NCI-H526 (cell line): ENCODE measurements at regions not wholly inside any gene's neighbourhood (a gene's known extent, or its start where the extent isn't known, plus 50 kb on each side); places are given as distances from the start of the nearest gene placed in this dataset.
A peak's percentile ranks its signal among the peaks of the same experiment; 100 is the strongest.

Experiments used
- DNase-seq, 2 experiments: peaks; one replicate each; lab custom pipeline; 2025; lab: John Stamatoyannopoulos, UW

DNA sequence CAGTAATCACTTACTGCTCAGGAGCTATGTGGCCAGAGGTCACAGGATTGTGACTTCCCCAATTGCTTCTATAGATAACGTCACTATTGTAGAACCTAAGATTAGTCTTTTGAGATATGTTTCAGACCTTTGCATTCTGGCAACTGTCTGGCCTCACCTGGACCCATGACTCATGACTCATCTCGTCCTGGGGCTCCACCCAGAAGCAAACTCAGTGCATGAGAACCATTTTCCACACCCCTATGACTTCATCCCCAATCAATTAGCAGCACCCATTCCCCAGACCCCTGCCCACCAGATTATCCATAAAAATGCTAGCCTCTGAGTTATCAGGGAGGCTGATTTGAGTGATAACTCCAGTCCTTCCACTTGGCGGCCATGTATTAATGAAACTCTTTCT lies 186.9 kb downstream of the EMP1 start:
- no peak for DNase-seq

DNA sequence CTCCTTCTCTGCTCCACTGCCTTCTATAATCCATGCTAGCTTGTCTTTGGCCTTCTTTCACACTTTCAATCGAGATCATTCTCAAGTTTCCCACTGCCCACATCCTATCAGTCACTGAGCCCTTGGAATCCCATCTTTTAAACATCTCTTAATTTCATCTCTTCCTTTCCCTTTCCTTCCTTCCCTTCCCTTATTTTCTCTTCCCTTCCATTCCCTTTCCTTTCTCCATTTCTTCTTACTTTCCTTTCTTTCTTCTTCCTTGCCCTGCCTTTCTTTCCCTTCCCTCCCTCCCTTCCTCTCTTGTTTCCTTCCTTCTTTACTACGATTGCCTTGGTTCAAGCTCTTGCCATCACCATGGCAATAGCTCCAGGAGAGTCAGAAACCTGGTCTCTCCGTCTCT lies 183.8 kb downstream of the EMP1 start:
- DNase-seq = no peak

DNA sequence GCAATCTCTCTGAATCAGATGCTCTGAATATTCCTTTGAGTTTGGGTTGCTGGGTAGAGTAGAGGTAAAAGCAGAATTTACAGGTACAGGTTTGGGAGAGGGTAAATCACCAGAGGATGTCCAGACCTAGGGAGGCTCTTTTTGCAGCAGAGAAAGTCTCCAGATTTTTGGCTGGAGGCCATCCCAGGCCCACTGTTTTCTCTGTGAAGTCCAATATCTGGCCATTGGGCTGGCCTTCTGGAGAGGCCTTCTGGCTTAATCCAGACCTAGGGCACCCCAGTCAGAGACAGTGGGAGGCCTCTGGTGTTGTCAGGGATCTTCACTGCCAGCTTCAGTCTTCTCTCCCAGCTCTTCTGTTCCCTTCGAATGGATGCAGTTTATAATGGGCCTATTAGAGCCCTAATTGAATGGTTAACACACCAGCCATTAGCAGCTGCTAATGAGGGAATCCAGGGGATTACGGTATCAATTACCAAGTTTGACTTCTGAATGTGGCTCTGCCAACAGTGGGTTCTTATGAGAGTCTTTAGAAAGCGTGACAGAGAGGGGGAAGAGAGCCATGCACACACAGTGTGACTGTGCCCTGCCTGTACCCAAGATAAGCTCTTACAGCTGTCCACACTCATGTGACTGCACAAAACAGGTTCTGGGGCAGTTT lies 183.1 kb downstream of the EMP1 start:
- DNase-seq = no peak

DNA sequence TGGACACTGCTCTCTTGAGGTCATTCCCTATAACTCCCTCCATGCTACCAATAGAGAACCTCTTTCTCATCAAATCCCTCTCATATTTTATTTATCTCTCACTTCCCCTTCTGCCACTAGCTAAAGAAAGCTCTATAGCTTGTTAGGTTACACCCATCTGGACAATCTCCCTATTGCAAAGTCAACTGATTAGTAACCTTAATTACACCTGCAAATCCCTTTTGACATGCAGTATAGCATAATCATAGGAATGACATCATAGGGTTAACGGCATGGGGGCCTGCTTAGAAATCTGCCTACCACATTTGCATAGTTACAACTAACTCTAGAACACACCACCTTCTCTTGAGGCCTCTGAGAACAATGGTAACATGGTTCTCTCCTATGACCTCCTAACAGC lies 181.2 kb downstream of the EMP1 start:
- no peak for DNase-seq

DNA sequence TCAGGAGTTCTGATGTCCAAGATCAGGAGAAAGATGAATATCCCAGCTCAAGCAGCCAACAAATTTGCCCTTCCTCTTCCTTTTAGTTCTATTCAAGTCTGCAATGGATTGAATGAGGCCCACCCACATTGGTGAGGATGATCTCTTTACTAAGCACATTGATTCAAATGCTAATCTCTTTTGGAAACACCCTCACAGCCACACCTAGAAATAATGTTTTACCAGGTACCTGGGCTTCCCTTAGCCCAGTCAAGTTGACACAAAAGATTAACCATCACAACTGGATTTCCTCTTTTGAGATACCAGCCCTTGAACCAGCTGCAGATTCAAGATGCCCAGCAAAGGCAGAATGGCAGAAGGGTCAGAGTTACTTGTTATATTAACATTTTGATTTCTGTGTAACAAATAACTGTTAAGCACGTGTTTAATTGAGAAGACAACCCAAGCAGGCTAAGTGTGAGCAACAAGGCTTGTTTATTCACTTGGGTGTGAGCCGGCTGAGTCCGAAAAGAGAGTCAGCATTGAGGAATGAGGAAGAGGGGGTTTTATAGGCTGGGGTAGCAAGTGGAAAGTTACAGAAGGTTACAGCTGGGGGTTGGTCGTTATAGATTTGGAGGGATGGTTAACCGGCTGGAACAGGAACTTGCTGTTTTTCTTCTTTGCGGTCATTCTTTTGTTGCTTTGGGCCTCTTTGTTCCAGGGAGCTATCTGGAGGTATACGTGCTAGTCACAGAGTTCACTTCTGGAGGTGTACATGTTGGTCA lies 180.3 kb downstream of the EMP1 start:
- no peak for DNase-seq

DNA sequence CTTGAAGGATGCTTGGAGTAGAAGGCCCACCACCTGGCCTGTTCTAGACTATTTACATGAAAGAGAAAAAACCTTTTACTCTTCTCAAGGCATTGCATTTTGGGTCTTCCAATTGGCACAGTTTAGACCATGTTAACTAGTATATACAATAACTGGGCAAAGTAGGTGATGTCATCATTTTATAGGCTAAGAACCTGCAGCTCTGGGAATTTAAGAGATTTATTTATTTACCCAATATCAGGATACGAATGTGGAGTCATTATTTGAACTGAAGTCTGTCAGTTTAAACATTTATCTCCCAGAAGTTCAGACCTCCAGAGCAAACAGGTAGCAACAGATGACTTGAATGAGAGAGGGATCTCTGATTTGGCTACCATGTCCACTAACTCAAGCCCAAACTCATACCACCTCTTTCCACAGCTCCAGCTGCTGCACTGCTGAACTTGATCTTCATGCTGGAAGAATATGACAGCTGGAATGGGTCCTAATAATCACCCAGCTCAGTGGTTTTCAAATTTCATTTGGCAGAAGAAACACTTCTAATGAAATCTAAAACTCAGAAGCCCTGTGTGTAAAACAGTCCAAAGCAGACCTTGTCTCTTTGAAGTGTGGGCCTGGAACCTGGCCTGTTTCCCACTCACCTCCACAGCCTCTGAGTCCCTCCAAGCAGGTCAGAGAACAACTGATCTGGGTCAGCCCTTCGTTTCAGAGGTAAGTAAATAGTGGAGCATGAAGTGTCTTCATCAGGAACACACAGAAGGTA lies 179.2 kb downstream of the EMP1 start:
- DNase-seq = no peak

DNA sequence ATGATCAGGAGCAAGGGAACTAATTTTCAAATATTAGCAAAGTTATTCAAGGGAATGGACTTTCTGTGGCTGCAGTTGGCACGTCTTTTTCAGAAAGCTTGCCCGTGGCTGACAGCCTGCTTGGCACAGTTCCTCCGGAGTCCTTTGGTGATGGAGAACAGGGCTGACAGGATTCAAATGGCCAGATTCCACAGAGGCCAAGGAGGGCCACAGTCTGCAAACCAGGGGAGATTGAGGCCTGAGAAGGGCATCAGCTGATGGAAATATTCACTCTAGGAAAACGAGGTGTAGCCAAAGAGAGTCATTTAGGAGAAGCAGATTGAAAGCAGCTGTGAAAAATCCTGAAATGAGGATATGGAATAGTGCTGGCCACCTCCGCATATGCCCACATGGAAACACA lies 178.3 kb downstream of the EMP1 start:
- DNase-seq = no peak

DNA sequence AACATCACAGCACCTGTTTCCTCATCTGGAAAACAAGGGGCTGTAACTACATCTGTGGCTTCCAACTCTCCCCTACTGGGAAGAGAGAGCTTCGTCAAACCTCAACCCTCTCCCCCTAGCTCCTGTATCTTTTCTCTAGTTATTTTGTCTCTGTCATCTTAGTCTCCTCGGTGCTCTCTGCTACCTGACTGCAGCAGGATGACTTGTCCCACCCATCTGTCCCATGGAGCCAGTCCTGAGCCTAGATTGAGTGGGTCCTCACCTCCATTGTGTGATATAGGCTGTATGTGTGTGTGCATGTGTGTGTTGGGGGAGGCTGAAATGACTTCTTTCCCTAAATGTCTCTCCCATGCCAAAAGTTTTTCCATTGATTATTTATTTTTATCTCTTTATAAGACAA lies 177.3 kb downstream of the EMP1 start:
- DNase-seq = no peak

DNA sequence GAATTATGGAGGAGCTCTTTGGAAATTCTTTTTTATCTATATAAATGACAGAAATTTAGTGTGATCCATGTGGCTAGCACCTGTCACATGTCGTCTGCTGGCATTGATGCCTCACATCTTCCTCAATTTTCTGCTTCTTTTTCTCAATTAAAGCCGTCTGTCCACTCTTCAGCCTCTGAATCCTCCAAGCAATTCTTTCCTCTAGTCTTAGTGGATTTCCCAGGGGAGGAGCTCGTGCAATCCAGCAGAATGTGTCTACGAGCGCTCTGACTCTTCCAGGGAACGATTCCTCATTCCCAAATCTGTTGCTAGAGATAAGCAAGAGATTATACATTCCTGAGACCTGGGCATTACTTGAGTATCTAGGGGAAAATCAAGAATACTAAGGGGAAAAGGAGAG lies 176.6 kb downstream of the EMP1 start:
- DNase-seq = no peak

DNA sequence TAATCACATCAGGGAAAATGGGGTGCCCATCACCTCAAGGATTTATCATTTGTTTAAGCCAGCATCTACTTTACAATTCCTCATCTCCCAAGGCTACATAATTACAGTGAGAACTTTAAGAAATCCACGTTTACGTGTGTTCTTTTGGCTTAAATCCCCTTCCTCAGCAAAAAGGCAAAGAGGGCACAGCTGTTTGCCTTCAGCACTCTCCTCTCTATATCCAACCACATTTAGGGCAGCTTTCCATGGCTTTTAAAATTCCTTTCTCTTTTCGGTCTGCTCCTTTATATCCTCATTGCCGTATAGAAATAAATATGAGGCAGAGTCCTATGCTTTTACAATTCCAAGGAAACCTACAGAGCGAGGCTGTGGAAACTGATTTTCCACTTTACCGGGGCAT lies 175.9 kb downstream of the EMP1 start:
- no peak for DNase-seq

DNA sequence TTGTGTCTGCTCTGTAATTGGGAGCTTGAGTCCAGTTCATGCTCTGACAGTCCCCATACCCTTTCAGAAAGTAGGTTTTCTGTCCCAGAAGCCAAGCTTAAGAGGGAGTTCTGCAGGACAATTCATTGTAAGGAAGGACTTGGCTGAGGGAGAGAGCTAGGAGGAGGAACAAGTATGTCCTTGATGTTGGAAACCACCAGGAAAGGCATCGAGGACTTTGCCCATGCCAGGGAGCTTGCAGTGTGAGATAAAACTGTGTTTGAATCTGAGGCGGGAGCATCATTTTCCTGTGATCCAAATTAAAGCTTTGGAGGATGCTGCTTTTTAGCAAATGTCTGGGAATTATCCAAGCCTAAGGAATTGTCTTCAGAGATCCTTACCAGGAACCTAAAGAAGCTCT lies 175.3 kb downstream of the EMP1 start:
- DNase-seq = no peak

DNA sequence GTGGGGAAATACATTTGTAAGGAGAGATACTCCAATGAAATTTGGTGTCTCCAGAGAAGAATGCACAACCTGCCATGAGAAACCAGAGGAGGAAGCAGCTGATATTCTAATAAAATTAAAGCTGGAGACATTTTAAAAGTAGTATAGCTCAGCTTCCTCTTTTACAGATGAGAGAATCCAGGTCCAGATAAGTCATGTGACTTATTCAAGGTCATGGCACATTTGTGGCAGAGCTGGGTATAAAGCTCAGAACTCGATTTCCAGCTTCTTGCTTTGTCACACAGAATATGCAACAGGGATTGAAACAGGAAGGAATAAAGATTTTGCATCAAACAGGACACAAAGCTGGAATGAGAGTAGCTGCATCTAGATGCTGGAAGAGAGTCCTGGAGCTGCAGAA lies 174.8 kb downstream of the EMP1 start:
- DNase-seq = no peak

DNA sequence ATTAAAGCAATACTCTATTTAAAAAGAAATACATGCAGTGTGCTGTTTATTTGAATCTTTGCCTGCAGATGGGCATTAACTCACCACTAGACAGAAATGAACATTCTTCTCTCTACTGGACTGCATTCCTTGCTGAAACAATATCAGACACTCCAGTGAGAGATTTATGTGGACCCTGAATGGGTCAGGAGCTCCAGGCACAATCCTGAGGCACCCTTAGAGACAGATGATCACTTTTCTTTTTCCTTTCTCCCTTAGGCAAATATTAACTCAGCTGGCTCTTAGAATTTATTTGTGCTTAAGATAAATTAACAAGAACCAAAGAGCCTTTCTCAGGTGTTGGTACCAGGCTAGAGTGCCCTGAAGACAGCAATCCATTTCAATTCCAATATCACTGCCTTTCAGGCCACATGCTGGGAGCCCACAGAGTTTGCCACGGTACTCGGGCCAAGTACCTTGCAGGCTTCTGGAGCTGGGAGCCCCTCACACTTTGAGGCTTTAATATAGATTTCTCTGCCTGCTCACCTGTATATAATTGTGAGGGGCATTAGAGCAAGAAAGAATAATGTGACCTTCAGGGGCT lies 173.0 kb downstream of the EMP1 start:
- no peak for DNase-seq

DNA sequence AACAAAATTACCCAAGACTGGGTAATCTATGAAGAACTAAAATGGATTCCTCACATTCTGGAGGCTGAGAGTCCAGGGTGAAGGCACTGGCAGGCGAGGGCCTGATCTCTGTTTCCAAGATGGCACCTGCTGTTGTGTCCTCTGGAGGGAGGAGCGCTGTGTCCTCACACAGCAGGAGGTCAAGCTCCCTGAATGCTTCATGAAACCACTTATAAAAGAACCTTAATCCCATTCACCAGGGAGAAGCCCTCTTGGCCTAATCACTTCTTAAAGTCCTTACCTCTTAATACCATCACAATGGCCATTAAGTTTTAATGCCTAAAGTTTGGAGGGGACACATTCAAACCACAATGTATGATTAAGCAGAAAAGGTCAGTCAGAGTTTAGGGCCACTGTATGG lies 172.4 kb downstream of the EMP1 start:
- DNase-seq = no peak

DNA sequence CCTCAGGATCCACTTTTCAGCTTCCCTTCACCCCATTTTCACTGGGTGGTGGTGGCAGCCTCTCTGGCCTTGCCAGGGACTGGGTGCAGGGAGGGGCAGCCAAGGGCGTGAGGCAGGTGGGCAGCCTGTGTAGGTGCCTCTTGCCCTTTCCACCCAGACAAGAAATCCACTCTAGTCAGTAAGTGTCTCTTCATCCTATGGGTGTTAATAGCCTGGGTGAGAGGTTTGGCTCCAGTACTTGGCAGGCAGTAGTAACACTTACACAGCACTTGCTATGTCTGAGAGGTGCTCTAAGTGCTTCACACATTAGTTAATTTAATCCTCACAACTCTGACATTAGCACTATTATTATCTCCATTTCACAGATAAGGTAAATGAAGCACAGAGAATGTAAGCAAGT lies 171.9 kb downstream of the EMP1 start:
- no peak for DNase-seq

DNA sequence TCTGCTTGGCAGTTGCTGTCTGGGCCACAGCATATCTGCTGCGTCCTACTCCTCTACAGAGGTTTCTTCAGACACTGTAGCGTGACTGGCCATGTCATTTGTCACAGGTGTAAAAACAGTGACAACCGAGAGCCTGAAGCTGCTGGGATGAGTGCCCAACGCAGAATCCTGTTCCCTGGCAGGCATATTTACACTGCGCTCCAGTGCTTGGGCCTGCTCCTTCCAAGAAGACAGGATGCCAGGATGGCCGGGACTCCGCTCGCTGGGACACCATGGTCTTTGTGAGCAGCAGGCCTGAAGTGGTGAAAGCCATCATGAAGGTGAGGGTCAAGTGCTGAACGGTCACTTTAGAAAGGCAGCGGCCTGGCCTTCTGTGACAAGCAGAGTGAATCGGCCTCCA lies 171.4 kb downstream of the EMP1 start:
- no peak for DNase-seq

DNA sequence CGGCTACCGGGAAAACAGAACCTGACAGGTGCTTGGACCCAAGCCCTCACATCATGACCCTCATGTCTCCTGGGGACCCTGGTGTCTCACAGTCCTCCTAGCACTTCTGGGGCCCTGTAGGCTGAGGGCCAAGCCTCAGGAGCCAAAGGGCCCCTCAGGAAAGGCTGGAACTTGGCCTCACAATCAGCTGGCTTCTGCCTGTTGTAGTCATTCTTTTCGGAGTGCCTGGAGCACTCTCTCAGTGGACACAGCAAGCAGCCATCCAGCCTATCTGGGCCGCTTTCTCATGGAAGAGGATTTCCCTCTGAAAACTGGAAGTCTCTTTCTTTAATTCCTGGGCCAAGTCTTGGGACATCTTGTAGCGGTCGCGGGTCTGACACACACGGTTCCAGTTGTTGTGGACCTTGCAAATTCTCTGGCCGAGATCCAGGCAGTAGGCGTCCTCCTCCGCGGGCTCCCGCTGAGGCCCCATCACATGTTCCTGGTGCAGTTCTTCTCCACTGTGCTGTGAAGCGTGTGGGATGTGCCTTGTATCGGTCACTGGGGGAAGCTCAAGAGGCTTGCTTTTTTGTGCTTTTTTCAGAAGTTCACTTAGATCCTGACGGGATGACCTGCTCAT lies 169.3 kb downstream of the EMP1 start:
- DNase-seq = no peak

DNA sequence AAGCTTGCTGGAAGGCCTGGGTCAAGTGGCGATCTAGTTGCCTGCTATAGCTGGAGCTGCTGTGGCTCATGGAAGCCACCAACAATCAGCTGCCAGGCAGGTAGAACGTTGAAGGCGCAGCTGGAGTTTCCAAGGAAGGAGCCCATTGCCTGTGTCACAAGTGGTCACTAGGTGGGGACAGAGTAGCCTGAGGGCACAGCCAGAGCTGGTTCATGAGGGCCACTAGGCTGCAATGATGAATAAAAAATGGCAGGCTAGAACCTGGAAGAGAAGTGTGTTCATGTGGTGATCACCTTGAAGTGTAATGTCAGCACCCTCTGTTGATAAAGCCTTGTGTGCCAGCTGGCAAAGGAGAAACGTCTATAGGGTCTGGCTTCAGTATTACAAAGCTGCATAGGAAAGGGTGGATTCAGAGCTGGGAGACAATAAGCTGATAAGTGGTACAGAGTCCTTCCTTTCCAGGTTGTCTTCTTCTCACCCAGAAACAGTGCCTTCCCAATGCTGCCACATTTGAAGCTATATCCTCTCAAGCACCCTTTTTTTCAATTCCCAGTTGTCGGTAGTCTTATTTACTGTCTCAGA lies 165.8 kb downstream of the EMP1 start:
- DNase-seq = peak; percentile 50 to 79

DNA sequence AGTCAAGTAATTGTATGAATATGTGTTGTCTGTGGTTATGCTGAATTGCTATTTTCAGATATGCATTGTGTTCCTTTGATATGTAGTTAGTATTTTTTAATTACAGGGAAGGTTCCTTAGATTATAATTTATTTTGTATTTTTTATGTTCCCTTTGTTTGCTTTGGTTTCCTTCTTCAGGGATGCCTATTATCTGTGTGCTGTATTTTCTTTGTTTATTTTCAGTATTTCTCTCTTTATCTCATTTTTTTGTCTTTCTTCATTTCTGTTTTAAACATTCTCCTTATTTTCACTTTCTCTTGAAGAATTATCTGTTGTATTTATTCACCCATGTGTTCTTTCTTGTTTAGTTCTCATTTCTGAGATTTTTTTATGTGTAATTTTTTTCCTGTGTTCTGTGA lies 163.1 kb downstream of the EMP1 start:
- DNase-seq = no peak

DNA sequence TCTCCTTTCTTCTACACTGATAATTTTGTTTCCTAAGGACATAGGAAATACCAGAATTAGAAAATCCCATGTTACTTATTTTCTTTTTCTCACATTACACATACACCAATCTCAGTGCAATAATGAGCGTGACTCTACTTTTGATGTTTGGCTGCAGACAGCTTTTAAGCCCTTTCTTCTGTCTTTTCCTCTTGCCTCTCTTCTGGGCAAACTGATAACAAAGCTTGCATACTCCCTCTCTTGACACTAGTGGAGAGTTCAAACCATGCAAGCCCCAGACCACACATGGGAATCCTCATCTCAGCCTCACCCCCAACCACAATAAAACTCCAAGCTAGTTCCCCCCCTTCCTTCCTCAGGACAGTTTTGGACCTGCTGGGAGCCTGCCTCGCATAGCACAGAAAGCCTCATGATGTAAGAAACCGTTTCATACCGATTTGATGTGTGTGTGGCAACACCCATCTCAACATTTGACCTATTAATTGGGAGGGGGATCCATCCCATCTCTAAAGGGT lies 161.9 kb downstream of the EMP1 start:
- no peak for DNase-seq

DNA sequence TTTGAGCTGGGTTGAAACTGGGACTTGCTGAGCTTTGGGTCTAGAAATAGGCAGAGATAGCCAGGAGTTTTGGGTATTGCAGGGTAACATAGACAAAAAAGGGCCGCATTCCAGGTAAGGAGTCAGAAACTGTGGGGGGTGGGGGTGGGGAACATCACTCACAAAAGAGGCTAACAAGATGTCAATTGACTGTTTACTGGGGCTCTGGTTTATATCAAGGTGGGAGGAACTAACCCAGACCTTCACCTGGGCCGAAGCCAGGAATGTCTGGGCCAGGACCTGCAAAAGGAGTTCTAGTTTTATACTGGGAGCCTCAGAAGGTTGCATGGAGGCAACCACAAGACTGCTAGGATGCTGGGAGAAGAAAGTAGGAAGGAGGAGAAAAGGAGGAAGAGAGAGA lies 154.4 kb downstream of the EMP1 start:
- DNase-seq = no peak

DNA sequence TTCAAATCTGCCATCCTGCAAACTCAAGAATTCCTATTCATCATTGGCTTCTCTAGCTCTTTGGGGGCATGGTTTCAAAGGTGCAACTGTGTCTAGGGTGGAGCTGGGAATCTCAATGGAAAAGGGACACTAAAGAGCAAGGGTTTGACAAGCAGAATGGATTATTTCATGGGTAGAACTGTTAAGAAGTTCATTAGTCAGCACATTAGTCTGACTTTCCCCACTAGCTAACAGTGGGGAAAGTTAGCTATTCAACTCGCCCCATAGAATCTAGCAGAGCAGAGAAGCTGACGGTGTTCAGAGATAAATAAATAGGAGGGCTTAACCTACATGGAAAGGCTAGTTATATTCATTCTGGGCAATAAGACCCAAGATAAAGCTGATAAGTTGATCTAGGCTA lies 153.9 kb downstream of the EMP1 start:
- no peak for DNase-seq
